Stimulated activated CD8-positive, alpha-beta memory T cell treated with anti-CD3 and anti-CD28 coated beads, Interleukin-12 subunit alpha, Interleukin-12 subunit beta, amount 100 ng/mL, for 4 hours (primary cell): ENCODE measurements at regions not wholly inside any gene's neighbourhood (a gene's known extent, or its start where the extent isn't known, plus 50 kb on each side); places are given as distances from the start of the nearest gene placed in this dataset.
"Not testable (repeated sequence)": the region's sequence is repeated elsewhere in the genome, so short reads cannot be mapped to it uniquely, and the experiment has no call there.

ENCODE experiments used
- DNase-seq: peaks from one replicate; pipeline ENCODE4 v3.0.0-alpha.2; 2020; ENCODE audit warnings: low read depth

DNA sequence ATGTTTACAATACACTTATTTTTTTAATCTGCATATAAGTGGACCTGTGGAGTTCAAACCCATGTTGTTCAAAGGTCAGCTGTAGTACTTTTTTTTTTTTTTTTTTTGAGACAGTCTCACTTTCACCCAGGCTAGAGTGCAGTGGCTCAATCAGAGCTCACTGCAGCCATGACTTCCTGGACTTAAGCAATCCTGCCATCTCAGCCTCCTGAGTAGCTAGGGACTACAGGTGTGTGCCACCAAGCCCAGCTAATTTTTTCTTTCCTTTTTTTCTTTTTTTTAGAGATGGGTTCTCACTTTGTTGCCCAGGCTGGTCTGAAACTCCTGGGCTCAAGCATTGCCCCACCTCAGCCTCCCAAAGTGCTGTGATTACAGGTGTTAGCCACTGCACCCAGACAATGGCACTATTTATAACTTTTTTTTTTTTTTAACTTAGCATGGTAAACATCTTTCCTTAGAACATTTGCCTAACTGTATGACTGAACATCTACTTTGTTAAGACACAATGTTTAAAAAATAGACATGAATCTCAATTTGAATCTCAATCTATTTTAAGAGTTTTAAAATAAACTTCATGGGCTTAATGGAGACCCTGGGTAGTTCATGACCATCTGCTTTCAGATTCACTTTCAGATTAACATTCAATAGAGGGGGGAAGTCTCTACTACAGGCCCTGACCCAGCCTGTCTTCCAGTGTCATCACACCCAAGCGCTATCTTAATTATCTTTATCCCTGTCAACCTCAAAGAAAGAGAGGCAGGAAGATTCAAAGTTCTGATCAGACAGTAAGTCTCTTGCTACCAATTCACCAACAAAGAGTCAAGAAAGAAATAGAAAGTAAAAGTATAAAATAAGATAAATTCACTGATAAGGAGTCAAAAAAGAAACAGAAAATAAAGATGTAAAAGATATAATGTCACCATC, 97.7 kb upstream of the DOCK9 start:
- DNase-seq, result no peak

DNA sequence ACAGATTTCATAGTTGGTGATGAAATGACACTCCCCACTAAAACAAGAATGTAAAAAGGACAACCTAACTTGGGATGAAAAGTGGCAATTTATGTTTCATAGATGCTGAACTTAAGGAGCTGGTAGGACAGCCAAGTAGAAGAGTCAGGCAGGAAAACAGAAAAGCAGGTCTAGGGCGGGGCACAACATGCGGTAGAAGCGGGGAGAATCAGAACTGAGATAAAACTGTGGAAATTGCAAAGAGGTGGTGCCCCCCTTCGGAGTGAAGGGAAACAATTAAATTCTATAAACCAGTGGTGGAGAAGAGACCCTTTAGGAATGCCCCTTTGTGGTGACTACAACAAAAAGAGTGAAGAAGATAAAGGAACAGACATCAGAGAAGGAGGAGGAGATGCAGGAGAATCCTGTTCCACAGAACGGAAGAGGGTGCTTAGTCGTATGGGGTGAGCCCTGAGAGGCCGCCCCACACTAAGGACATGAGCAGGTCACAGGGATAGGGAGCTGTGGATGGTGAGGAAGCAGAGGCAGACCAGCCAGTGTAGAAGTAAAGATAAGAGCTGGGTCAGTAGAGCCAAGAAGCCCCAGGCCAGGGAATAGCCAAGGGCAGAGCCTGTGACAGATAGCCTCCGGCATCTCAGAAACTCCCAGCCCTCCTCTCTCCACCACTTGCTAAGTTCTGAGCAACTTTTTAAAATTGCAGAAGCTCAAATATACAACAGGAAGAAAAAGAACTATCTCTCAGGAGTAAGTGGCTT, 100.3 kb upstream of the DOCK9 start:
- DNase-seq, result no peak

DNA sequence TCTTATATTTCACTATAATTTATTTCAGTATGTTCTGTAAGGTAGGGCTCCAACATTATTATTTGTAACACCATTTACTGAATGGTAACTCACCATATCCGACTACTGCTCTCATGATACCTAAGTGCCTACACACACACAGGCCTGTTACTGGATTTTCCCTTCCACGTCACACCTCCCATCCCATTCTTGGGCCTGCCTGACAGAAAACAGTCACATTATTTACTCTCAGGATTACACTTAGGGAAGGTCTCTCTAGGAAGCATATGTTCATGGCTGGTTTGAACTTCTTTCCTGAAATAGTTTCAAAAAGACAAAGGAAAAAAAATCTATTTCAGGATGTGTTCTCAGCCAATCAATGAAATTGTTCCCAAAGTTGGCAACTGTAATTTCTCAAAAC, 102.3 kb upstream of the DOCK9 start:
- no peak for DNase-seq

- no peak for DNase-seq
These were observed 106.1 kb upstream of the DOCK9 start for GRCh38 chr13:99083981-99084380.

- DNase-seq, result no peak
These were observed 107.4 kb upstream of the DOCK9 start for GRCh38 chr13:99085139-99085807.

- DNase-seq, result no peak
These were observed 108.0 kb upstream of the DOCK9 start for GRCh38 chr13:99085808-99086266.

DNA sequence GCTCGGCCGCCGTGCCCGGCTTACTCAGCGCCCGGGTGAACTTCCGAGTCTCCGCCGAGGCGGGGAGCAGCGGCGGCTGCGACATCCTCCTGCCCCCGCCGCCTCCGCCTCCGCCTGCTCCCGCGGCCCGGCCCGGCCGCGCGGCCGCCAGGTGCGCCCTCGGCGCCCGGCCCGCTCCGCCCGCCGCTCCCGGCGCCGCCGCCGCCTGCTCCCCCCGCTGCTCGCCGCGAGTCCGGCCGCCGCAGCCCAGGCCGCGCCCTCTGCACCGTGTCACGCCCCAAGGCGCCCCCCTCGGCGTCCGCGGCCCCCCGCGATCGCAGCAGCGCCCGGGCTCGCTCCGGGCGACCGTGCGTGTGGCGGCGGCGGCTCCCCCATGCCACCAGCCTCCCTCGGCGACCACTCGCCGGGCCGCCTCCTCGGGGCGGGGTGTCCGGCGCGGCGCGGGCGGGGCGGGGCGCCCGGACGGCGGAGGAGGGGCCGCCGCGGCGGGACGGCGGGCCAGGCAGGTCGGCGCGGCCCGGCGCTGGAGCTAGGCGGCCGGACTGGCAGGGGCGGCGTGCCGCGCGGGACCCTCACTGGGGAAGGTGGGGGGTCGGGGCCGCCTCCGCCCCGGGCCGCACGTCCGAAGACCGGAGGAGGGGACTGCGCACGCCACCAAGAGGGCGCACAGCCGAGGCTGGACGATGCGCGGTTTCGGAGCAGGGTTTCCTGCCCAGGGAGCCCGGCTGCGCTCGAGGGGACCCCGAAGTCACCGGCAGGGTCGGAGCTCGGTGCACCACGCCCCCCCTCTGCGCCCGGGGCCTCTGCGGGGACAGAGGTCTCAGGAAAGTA, 108.6 kb upstream of the DOCK9 start:
- peak; percentile 61 for DNase-seq

GRCh38 chr13:99087098-99087953, 109.5 kb upstream of the DOCK9 start:
- peak; percentile 90 for DNase-seq

DNA sequence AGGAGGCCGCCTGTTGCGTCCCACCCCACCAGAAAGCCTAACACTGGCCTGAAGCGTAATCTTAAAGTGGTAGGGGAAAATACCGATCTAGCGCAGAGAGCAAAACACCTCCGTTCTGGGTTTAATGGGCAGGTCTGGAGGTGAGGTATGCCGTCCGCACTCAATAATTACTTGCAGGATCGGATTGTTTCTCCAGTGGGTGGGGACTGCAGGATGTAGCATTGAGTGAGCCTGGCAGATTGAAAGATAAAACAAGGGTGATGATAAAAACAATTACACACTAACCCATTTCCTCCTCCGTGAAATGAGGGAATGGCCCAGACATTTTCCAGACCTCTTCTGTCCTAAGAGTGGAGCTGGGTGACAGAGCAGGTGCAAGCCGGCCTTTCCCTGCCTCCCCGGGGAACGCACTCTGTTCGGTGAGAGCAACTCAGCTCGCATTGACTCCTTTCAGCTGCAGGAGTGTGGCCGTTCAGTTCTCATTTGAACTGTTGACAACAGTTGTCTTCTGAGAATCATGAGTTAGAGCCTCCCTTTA, 110.2 kb upstream of the DOCK9 start:
- DNase-seq, result no peak

DNA sequence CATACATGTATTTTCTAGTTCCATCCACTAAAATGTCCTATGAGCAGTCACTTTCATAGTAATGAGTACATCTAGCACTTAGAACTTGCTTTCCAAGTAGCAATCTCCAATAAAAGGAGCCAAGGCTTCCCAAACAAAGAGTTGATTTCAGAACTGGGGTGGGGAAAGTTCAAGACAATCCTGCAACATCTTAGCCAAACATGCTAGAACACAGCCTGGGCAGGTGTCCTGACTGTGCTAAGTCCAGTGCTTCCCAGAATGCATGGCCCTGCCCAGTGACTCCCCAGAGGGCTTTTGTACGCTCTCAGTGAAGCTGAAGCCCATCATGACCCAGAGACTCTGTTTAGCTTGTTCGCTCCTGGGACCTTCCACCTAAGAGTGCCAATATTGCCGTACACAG, 106.7 kb upstream of the UBAC2 start:
- no peak for DNase-seq

- DNase-seq, result not testable (repeated sequence)
These were observed 98.8 kb upstream of the UBAC2 start for GRCh38 chr13:99101831-99102230.

DNA sequence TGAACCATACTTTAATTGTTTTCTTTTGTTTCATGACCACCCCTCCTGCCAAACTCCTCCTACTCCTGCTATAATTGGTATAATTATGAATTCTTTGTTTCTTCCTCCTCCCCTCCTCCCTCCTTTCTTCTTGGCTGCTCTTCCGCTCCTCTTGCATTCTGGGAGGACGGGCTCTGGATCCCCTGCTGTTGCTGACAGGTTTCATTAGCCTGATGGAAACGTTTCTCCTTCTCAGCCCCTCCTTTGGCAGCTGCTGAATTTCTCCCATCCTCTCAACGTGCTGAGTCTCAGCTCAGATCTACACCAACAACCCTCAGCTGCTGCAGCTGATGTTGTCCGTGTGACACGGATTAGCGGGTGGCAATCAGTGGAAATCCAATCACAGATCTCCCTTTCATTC, 97.1 kb upstream of the UBAC2 start:
- no peak for DNase-seq

- no peak for DNase-seq
These were observed 96.3 kb upstream of the UBAC2 start for GRCh38 chr13:99104396-99104795.

DNA sequence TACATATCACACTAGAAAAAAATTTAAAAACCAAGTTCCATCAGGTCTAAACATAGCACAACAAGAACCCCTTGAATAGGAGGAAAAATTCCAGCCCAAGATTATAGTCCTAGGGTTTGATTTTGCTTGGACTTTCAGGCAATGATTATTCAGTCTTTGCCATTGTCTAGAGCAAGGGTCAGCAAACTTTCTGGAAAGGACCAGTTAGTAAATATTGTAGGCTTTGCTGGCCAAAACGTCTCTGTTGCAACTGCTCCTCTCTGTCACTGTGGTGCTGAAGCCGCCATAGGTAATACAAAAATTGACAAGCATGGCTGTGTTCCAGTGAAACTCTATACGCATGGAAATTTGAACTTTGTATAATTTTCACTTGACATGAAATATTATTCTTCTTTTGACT, 95.5 kb upstream of the UBAC2 start:
- DNase-seq, result no peak

- no peak for DNase-seq
These were observed 87.3 kb upstream of the UBAC2 start for GRCh38 chr13:99113351-99113750.

- DNase-seq, result no peak
These were observed 82.5 kb upstream of the UBAC2 start for GRCh38 chr13:99118179-99118578.

DNA sequence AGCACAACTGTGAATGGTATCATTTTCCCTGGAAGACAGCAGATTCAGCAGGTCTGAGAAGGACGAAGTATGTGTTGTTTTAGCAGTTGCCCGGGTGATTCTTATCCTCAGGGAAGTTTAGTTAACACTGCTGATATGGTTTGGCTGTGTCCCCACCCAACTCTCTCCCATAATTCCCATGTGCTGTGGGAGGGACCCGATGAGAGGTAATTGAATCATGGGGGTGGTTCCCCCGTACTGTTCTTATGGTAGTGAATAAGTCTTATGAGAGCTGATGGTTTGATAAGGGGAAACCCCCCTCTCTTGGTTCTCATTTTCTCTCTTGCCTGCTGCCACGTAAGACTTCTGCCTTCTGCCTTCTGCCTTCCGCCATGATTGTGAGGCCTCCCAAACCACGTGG, 81.0 kb upstream of the UBAC2 start:
- no peak for DNase-seq

GRCh38 chr13:99120751-99121150, 79.9 kb upstream of the UBAC2 start:
- DNase-seq, result no peak

GRCh38 chr13:99122171-99122570, 78.5 kb upstream of the UBAC2 start:
- DNase-seq, result no peak
